HG02623 (cell line): ENCODE measurements at regions not wholly inside any gene's neighbourhood (a gene's known extent, or its start where the extent isn't known, plus 50 kb on each side); places are given as distances from the start of the nearest gene placed in this dataset.

Experiments
- ATAC-seq: cut with Tn5 transposase; IDR thresholded peaks from one replicate; pipeline ENCODE4 v1.9.1; 2021; ENCODE audit warnings: moderate library complexity; ENCODE audit not compliant: unreplicated experiment

GRCh38 chr15:25930931-25931330 is 67.8 kb upstream of the ATP10A start:
- no peak for ATAC-seq
